AG09319 (cell line): ENCODE measurements at regions not wholly inside any gene's neighbourhood (a gene's known extent, or its start where the extent isn't known, plus 50 kb on each side); places are given as distances from the start of the nearest gene placed in this dataset.

Experiments
- DNase-seq: peaks from one replicate; pipeline ENCODE4 v3.0.0-alpha.2; 2010; ENCODE audit warnings: low read depth; ENCODE audit errors: extremely low read depth
- CTCF ChIP-seq: IDR thresholded peaks from 2 replicates; pipeline ENCODE4 v1.5.1; 2011; ENCODE audit warnings: low read depth, mild to moderate bottlenecking, inconsistent platforms, low read length, moderate library complexity

GRCh38 chrX:113133316-113133715 is 292.7 kb upstream of the AMOT start:
- no peak for DNase-seq

GRCh38 chrX:113124693-113125092 is 284.1 kb upstream of the AMOT start:
- no peak for DNase-seq

More at GRCh38 chrX:113133316-113133715, 292.7 kb upstream of the AMOT start:
- no peak for TF ChIP-seq CTCF

GRCh38 chrX:113075521-113075920 is 234.9 kb upstream of the AMOT start:
- TF ChIP-seq CTCF, result no peak
- no peak for DNase-seq

More at GRCh38 chrX:113124693-113125092, 284.1 kb upstream of the AMOT start:
- TF ChIP-seq CTCF, result no peak

GRCh38 chrX:113059714-113060113 is 219.1 kb upstream of the AMOT start:
- TF ChIP-seq CTCF, result no peak
- peak; percentile 35 for DNase-seq

GRCh38 chrX:113058634-113059033 is 218.0 kb upstream of the AMOT start:
- no peak for TF ChIP-seq CTCF
- DNase-seq, result peak; percentile 67

- TF ChIP-seq CTCF, result no peak
- no peak for DNase-seq
Measured at GRCh38 chrX:113048896-113049295, 208.3 kb upstream of the AMOT start.

GRCh38 chrX:113048480-113048879 is 207.8 kb upstream of the AMOT start:
- TF ChIP-seq CTCF, result no peak
- DNase-seq, result no peak
